ENCODE measurements at regions not wholly inside any gene's neighbourhood (a gene's known extent, or its start where the extent isn't known, plus 50 kb on each side); places are given as distances from the start of the nearest gene placed in this dataset.

GRCh38 chr17:72403713-72404209 lies 282.9 kb downstream of the SOX9 start:
- H3K36me3 ChIP-seq (ENCODE audit: control insufficient read depth, insufficient read depth, low read length): no peaks in the 10 kb centered on the region; the same call in 1 of the 2 replicates

GRCh38 chr17:72404872-72405271 lies 284.1 kb downstream of the SOX9 start:
- no peaks in the 10 kb centered on the region for H3K27me3 ChIP-seq (replicated peaks; ENCODE audit: control insufficient read depth, insufficient read depth, low read length)
- TF ChIP-seq CTCF (IDR thresholded peaks at IDR 0.05; ENCODE audit: insufficient read depth, low read length, poor library complexity, severe bottlenecking): no peak
- no peak overlapping the region for H3K4me3 ChIP-seq (replicated peaks; ENCODE audit: low read depth, low read length)
- no peaks in the 10 kb centered on the region; the same call in 1 of the 2 replicates for H3K36me3 ChIP-seq (ENCODE audit: control insufficient read depth, insufficient read depth, low read length)
- no peak for DNase-seq (ENCODE audit: extremely low read depth, insufficient read length)

More at GRCh38 chr17:72403713-72404209, 282.9 kb downstream of the SOX9 start:
- Histone ChIP-seq H3K4me3 (replicated peaks; ENCODE audit: low read depth, low read length) (no peak overlapping the region), H3K27me3 (replicated peaks; ENCODE audit: control insufficient read depth, insufficient read depth, low read length) (no peaks in the 10 kb centered on the region)
- DNase-seq (ENCODE audit: extremely low read depth, insufficient read length): no peak
- no peak for TF ChIP-seq CTCF (IDR thresholded peaks at IDR 0.05; ENCODE audit: insufficient read depth, low read length, poor library complexity, severe bottlenecking)

DNA sequence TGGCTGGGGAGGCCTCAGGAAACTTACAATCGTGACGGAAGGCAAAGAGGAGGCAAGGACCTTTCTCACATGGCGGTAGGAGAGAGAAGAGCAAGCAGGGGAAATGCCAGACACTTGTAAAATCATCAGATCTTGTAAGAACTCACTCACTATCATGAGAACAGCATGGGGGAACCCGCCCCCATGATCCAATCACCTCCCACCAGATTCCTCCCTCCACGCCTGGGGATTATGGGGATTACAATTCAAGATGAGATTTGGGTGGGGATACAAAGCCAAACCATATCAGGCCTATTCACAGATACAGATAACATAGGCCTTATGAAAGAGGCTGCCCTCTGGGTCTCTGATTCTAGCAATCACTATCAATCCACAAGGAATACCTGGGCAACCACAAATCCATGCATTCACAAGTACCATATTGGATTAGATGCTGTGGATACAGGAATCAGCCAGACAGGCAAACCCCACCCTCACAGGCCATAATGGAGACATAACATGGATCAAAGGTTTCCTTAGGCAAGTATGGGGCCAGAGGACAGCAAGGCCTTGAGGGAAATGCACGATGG lies 284.9 kb downstream of the SOX9 start:
- H3K36me3 ChIP-seq (ENCODE audit: control insufficient read depth, insufficient read depth, low read length): no peaks in the 10 kb centered on the region; the same call in 1 of the 2 replicates
- H3K27me3 ChIP-seq (replicated peaks; ENCODE audit: control insufficient read depth, insufficient read depth, low read length): no peaks in the 10 kb centered on the region
- DNase-seq (ENCODE audit: extremely low read depth, insufficient read length): no peak
- H3K4me3 ChIP-seq (replicated peaks; ENCODE audit: low read depth, low read length): no peak overlapping the region
- TF ChIP-seq CTCF (IDR thresholded peaks at IDR 0.05; ENCODE audit: insufficient read depth, low read length, poor library complexity, severe bottlenecking): no peak

- DNase-seq (ENCODE audit: extremely low read depth, insufficient read length): no peak
- no peak for TF ChIP-seq CTCF (IDR thresholded peaks at IDR 0.05; ENCODE audit: insufficient read depth, low read length, poor library complexity, severe bottlenecking)
- H3K36me3 ChIP-seq (ENCODE audit: control insufficient read depth, insufficient read depth, low read length): no peaks in the 10 kb centered on the region; the same call in 1 of the 2 replicates
- no peak overlapping the region for H3K4me3 ChIP-seq (replicated peaks; ENCODE audit: low read depth, low read length)
- no peaks in the 10 kb centered on the region for H3K27me3 ChIP-seq (replicated peaks; ENCODE audit: control insufficient read depth, insufficient read depth, low read length)
Observed at GRCh38 chr17:72406498-72406897, 285.7 kb downstream of the SOX9 start.

- peak; percentile 69 for DNase-seq (ENCODE audit: extremely low read depth, insufficient read length)
- no peaks in the 10 kb centered on the region; the same call in 1 of the 2 replicates for H3K36me3 ChIP-seq (ENCODE audit: control insufficient read depth, insufficient read depth, low read length)
- H3K27me3 ChIP-seq (replicated peaks; ENCODE audit: control insufficient read depth, insufficient read depth, low read length): no peaks in the 10 kb centered on the region
- H3K4me3 ChIP-seq (replicated peaks; ENCODE audit: low read depth, low read length): no peak overlapping the region
- no peak for TF ChIP-seq CTCF (IDR thresholded peaks at IDR 0.05; ENCODE audit: insufficient read depth, low read length, poor library complexity, severe bottlenecking)
Observed at GRCh38 chr17:72407336-72407909, 286.6 kb downstream of the SOX9 start.

All from GM06990 (cell line).